Parathyroid adenoma (tissue), 2 donors: ENCODE measurements at regions not wholly inside any gene's neighbourhood (a gene's known extent, or its start where the extent isn't known, plus 50 kb on each side); places are given as distances from the start of the nearest gene placed in this dataset.

ENCODE experiments used
- H2AFZ ChIP-seq: fragments of 300-600 bp; sonication (generic); one replicate; pipeline ENCODE4 v1.7.0; 2017; ENCODE audit warnings: antibody characterized with exemption, mild to moderate bottlenecking
- H3K27ac ChIP-seq: fragments of 300-600 bp; sonication (generic); one replicate; pipeline ENCODE4 v1.7.0; 2017
- H3K27me3 ChIP-seq: fragments of 300-600 bp; sonication (generic); one replicate; pipeline ENCODE4 v1.7.0; 2017; ENCODE audit warnings: low read length; ENCODE audit not compliant: control insufficient read depth, insufficient read depth
- H3K36me3 ChIP-seq: fragments of 300-600 bp; sonication (generic); one replicate; pipeline ENCODE4 v1.7.0; 2017; ENCODE audit warnings: low read length; ENCODE audit not compliant: control insufficient read depth, insufficient read depth
- H3K4me1 ChIP-seq: fragments of 300-600 bp; sonication (generic); one replicate; pipeline ENCODE4 v1.7.0; 2017; ENCODE audit warnings: control low read depth
- H3K4me2 ChIP-seq: fragments of 300-600 bp; sonication (generic); one replicate; pipeline ENCODE4 v1.7.0; 2017; ENCODE audit warnings: low read length
- H3K4me3 ChIP-seq: fragments of 300-600 bp; sonication (generic); one replicate; pipeline ENCODE4 v1.7.0; 2017; ENCODE audit warnings: low read depth, low read length
- H3K79me2 ChIP-seq: fragments of 300-600 bp; sonication (generic); one replicate; pipeline ENCODE4 v1.7.0; 2017; ENCODE audit warnings: control low read depth
- H3K9ac ChIP-seq: fragments of 300-600 bp; sonication (generic); one replicate; pipeline ENCODE4 v1.7.0; 2017; ENCODE audit warnings: mild to moderate bottlenecking
- H3K9me3 ChIP-seq: fragments of 300-600 bp; sonication (generic); one replicate; pipeline ENCODE4 v1.7.0; 2017; ENCODE audit warnings: low read length; ENCODE audit not compliant: control insufficient read depth
- CTCF ChIP-seq: fragments of 300-600 bp; sonication (generic); IDR thresholded peaks from one replicate; pipeline ENCODE4 v1.7.0; 2017; ENCODE audit warnings: antibody characterized with exemption, mild to moderate bottlenecking
- donor health status: primary hyperparathyroidism.

- TF ChIP-seq CTCF = no peak
- Histone ChIP-seq H3K9ac (no peak overlapping the region), H3K4me2 (no peak overlapping the region), H3K4me1 (no peaks in the 10 kb centered on the region), H3K27ac (no peak overlapping the region), H2AFZ (no peak overlapping the region), H3K79me2 (no peaks in the 10 kb centered on the region), H3K27me3 (no peaks in the 10 kb centered on the region), H3K36me3 (no peaks in the 10 kb centered on the region), H3K4me3 (no peak overlapping the region), H3K9me3 (no peaks in the 10 kb centered on the region)
Measured at GRCh38 chr18:57853133-57853532, 50.0 kb upstream of the ATP8B1 start.
